Transverse colon (tissue), 4 donors: ENCODE measurements at regions not wholly inside any gene's neighbourhood (a gene's known extent, or its start where the extent isn't known, plus 50 kb on each side); places are given as distances from the start of the nearest gene placed in this dataset.

Experiments
- DNase-seq: peaks from one replicate; pipeline ENCODE4 v3.0.0-alpha.2; 2019
- H3K27ac ChIP-seq, 4 donors: fragments of 200-600 bp; sonication (generic); 2 replicates each; pipeline ENCODE4 v1.5.1; 2016 to 2018; ENCODE audit warnings: inconsistent platforms in 4 of 4
- H3K27me3 ChIP-seq: fragments of 200-600 bp; sonication (generic); 2 replicates; pipeline ENCODE4 v1.5.1; 2017; ENCODE audit warnings: inconsistent platforms
- H3K36me3 ChIP-seq, 4 donors: fragments of 200-600 bp; sonication (generic); 2 replicates each; pipeline ENCODE4 v1.5.1; 2017 to 2019; ENCODE audit warnings: inconsistent platforms in 4 of 4
- H3K4me1 ChIP-seq, 4 donors: fragments of 200-600 bp; sonication (generic); 2 replicates each; pipeline ENCODE4 v1.5.1; 2017 to 2020; ENCODE audit warnings: inconsistent platforms in 4 of 4
- H3K4me3 ChIP-seq, 4 donors: fragments of 200-600 bp; sonication (generic); 1 replicate in 1 of 4; 2 replicates in 3 of 4; pipeline versions ENCODE4 v1.5.1 to v1.6.1; 2017 to 2019; ENCODE audit warnings: inconsistent platforms in 4 of 4
- H3K9me3 ChIP-seq, 2 donors: fragments of 200-600 bp; sonication (generic); 2 replicates each; pipeline ENCODE4 v1.5.1; 2017 to 2019; ENCODE audit warnings: inconsistent platforms in 2 of 2
- CTCF ChIP-seq, 5 experiments: fragments of 200-600 bp in 3 of 5; fragments of 450-650 bp in 2 of 5; sonication (generic) in 3 of 5; IDR thresholded peaks; 1 replicate in 2 of 5; 2 replicates in 3 of 5; pipeline ENCODE4 v1.5.1; 2016 to 2017; ENCODE audit warnings: antibody characterized with exemption in 5 of 5, inconsistent platforms in 3 of 5, mild to moderate bottlenecking in 2 of 5, moderate library complexity in 1 of 5
- EP300 ChIP-seq: sonication (generic); formaldehyde crosslinking; IDR thresholded peaks from one replicate; pipeline ENCODE4 v1.6.1; 2017; ENCODE audit warnings: antibody characterized with exemption, low read depth
- POLR2A ChIP-seq: fragments of 450-650 bp; IDR thresholded peaks from one replicate; pipeline ENCODE4 v1.6.1; 2016; ENCODE audit warnings: antibody characterized with exemption, mild to moderate bottlenecking, moderate library complexity
- POLR2AphosphoS5 ChIP-seq, 3 donors: sonication (generic); formaldehyde crosslinking; IDR thresholded peaks; one replicate each; pipeline ENCODE4 v1.6.1; 2016; ENCODE audit warnings: antibody characterized with exemption in 3 of 3
- WGBS, 2 donors: methylation state at CpG; one replicate each; pipeline ENCODE4 v1.1.5; 2018; ENCODE audit warnings: low coverage in 1 of 2; 5-methylcytosine and 5-hydroxymethylcytosine counted together
- in situ Hi-C, 4 donors: fragments of 200-750 bp; cut with MboI; loops; one replicate each; pipeline versions ENCODE4 v1.15.0 to v1.15.1; 2017; ENCODE audit warnings: low sequenced_read_pairs in 3 of 4, low pct_ligation_motif_present in 1 of 4, low pct_unique_long_range_greater_than_20kb in 1 of 4
- intact Hi-C: fragments of 100-400 bp; cut with DNase I; formaldehyde crosslinking; loops from one replicate; pipeline ENCODE4 v1.15.1; 2023; ENCODE audit warnings: low total_unique reads

DNA sequence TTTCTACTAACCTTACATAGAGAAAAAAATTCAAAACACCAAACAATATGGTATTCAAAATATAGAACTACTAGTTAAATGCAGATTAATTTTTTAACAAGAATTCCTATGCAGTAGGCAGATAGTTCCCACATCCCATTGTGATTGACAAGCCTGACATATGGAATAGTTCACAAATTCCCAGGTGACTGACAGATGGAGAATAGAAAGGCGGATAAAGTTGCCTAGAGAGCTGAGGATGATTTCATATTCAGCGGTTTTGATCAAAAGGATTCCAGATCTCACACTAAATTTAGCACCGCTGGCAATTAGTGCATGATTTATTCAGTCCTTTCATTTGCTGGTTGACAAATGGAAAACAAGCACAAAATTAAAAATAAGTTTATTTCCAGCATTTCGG, 733.7 kb upstream of the POU3F3 start:
- WGBS, 2 donors, result 84 to 88% methylated on average over 4 of the region's 4 CpGs
- no peak overlapping the region for H3K4me3 ChIP-seq
- H3K27ac ChIP-seq, result no peak overlapping the region
- no peaks in the 10 kb centered on the region for H3K4me1 ChIP-seq
- H3K27me3 ChIP-seq, result no peaks in the 10 kb centered on the region
- H3K9me3 ChIP-seq, result no peaks in the 10 kb centered on the region
- in situ Hi-C loops (no loop called here), intact Hi-C loops (no loop called here)
- DNase-seq, result no peak
- TF ChIP-seq POLR2AphosphoS5 (IDR thresholded peaks at IDR 0.05) (no peak), EP300 (no peak), POLR2A (no peak), CTCF (IDR thresholded peaks at IDR 0.05) (no peak)
- no peaks in the 10 kb centered on the region for H3K36me3 ChIP-seq

DNA sequence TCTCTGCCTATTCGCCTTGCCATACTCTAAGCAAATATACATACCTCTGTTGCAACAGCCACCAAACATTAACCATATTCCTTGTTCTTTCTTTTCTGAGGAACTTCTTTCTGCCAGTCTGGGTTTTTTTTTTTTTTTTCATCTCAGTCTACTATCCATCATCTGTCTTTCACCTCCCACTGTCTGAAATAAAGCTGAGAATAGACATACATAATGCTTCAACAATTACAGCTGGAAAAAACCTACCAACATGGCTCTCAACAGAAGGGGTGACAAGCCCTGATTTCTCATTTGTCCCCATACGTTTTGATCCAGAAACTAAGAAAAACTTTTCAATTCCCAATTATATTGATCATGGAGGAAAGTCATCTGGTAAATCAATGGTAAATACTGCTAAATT, 728.8 kb upstream of the POU3F3 start:
- H3K9me3 ChIP-seq, result no peaks in the 10 kb centered on the region
- no peak overlapping the region for H3K27ac ChIP-seq
- WGBS, 2 donors, result 58 to 64% methylated on average over 2 of the region's 2 CpGs
- TF ChIP-seq EP300 (no peak), CTCF (IDR thresholded peaks at IDR 0.05) (no peak), POLR2AphosphoS5 (IDR thresholded peaks at IDR 0.05) (no peak), POLR2A (no peak)
- intact Hi-C loops, result no loop called here
- no peaks in the 10 kb centered on the region for H3K27me3 ChIP-seq
- H3K4me1 ChIP-seq, result no peaks in the 10 kb centered on the region
- DNase-seq, result no peak
- no peaks in the 10 kb centered on the region for H3K36me3 ChIP-seq
- H3K4me3 ChIP-seq, result no peak overlapping the region
- in situ Hi-C loops, result no loop called here

DNA sequence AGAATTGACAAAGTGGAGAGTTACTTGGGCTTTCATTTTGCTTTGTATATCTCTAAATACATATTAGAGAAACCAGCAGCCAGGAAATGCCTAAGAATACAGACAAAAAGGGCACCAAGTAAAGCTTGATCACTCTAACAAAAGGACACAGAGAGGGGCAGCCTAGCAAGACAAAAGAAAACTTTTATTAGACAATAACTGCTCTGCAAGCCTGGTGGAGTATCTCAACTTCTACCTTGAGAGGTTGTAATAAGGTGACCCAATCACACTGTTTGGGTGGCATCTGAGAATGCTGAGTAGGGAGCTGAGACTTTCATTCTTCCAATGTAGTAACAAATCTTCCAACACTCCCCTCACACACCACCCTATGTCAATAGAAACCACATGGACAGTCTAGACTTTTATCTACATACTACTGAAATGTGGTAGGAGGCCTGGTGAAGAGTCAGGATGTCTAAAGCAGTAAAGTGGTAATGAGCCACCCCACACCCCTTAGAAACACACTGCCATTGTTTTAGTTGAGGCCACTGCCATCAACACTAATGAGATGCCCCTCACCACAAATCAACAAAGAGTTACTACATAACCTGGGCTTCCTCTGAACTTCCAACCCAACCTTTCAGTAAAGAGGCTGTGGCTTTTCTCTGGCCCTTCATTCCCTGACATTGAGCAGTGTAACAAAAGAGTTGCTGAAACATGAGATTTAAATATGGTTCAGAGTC, 726.7 kb upstream of the POU3F3 start:
- Histone ChIP-seq H3K36me3 (no peaks in the 10 kb centered on the region), H3K27ac (no peak overlapping the region), H3K27me3 (no peaks in the 10 kb centered on the region), H3K4me3 (no peak overlapping the region), H3K9me3 (no peaks in the 10 kb centered on the region), H3K4me1 (no peaks in the 10 kb centered on the region)
- intact Hi-C loops (no loop called here), in situ Hi-C loops (no loop called here)
- DNase-seq, result no peak
- no peak for TF ChIP-seq POLR2A
- no peak for TF ChIP-seq EP300
- no peak for TF ChIP-seq CTCF (IDR thresholded peaks at IDR 0.05)
- no peak for TF ChIP-seq POLR2AphosphoS5 (IDR thresholded peaks at IDR 0.05)

GRCh38 chr2:104140361-104140760, 713.6 kb upstream of the POU3F3 start:
- no peak for DNase-seq
- H3K4me1 ChIP-seq, result no peaks in the 10 kb centered on the region
- H3K4me3 ChIP-seq, result no peak overlapping the region
- no peaks in the 10 kb centered on the region for H3K9me3 ChIP-seq
- H3K27ac ChIP-seq, result no peak overlapping the region
- no peaks in the 10 kb centered on the region for H3K27me3 ChIP-seq
- WGBS, 2 donors, result 69% methylated on average over 3 of the region's 3 CpGs; no CpG with 5 or more reads in 1 of the 2 donors
- intact Hi-C loops (no loop called here), in situ Hi-C loops (no loop called here)
- TF ChIP-seq POLR2AphosphoS5 (IDR thresholded peaks at IDR 0.05) (no peak), CTCF (IDR thresholded peaks at IDR 0.05) (no peak), POLR2A (no peak), EP300 (no peak)
- H3K36me3 ChIP-seq, result no peaks in the 10 kb centered on the region
